A549 (cell line): ENCODE measurements at regions not wholly inside any gene's neighbourhood (a gene's known extent, or its start where the extent isn't known, plus 50 kb on each side); places are given as distances from the start of the nearest gene placed in this dataset.
"Not testable (repeated sequence)": the region's sequence is repeated elsewhere in the genome, so short reads cannot be mapped to it uniquely, and the experiment has no call there.

Experiments used
- ATAC-seq, 2 experiments: fragments of 200-7000 bp in 1 of 2; fragments of >200 bp in 1 of 2; cut with Nextera tagmentation in 1 of 2; cut with Tn5 transposase in 1 of 2; 3 replicates each; pipeline versions ENCODE4 v1.8.0 to v1.9.1; 2018 to 2020; ENCODE audit warnings: mild to moderate bottlenecking in 1 of 2, moderate library complexity in 1 of 2
- CTCF ChIA-PET: fragments of 300-600 bp; sonication (Branson Sonifier 250); formaldehyde crosslinking; extraction: SDS; loops from one replicate; lab custom pipeline; 2021; ENCODE audit warnings: antibody characterized with exemption, inconsistent platforms; lab: Yijun Ruan, JAX
- POLR2A ChIA-PET: fragments of 350-600 bp; formaldehyde crosslinking; extraction: SDS; loops from one replicate; lab custom pipeline; 2021; ENCODE audit warnings: antibody characterized with exemption, inconsistent platforms; lab: Yijun Ruan, JAX
- DNase-seq, 2 experiments: peaks; one replicate each; pipeline versions ENCODE4 v3.0.0 to v3.0.0-alpha.2; 2011 to 2016; ENCODE audit warnings: low read depth in 1 of 2, low spot score in 1 of 2
- FAIRE-seq: peaks from 2 replicates; lab custom pipeline; 2011; peaks lifted over from hg19 to GRCh38; lab: Jason Lieb, UNC
- H3K27ac ChIP-seq, 2 experiments: fragments of >200 bp; sonication (Bioruptor Twin); formaldehyde crosslinking; 3 replicates each; pipeline ENCODE4 v1.5.1; 2016 to 2017
- H3K4me1 ChIP-seq: fragments of >200 bp; sonication (Bioruptor Twin); formaldehyde crosslinking; 3 replicates; pipeline ENCODE4 v1.6.1; 2016
- H3K4me2 ChIP-seq: fragments of >200 bp; sonication (Bioruptor Twin); formaldehyde crosslinking; 3 replicates; pipeline ENCODE4 v1.6.1; 2016
- H3K4me3 ChIP-seq: fragments of >200 bp; sonication (Bioruptor Twin); formaldehyde crosslinking; 3 replicates; pipeline ENCODE4 v1.5.1; 2016
- H3K9me3 ChIP-seq: fragments of >200 bp; sonication (Bioruptor Twin); formaldehyde crosslinking; 3 replicates; pipeline ENCODE4 v1.6.1; 2016
- CBX2 ChIP-seq: fragments of 200-600 bp; sonication (generic); IDR thresholded peaks from 2 replicates; pipeline ENCODE4 v1.6.1; 2016; ENCODE audit warnings: low read depth, mild to moderate bottlenecking, borderline replicate concordance
- ELK1 ChIP-seq: fragments of 150-350 bp; IDR thresholded peaks from 2 replicates; pipeline ENCODE4 v1.6.1; 2014; ENCODE audit warnings: low read depth, mild to moderate bottlenecking, low read length
- EP300 ChIP-seq, 2 experiments: fragments of >200 bp; sonication (Bioruptor Twin); formaldehyde crosslinking; IDR thresholded peaks; 2 replicates in 1 of 2; 3 replicates in 1 of 2; pipeline ENCODE4 v1.6.1; 2016 to 2017
- FOXS1 ChIP-seq: fragments of 250-450 bp; sonication (Bioruptor Pico); IDR thresholded peaks from 2 replicates; pipeline ENCODE4 v1.5.0; 2020; ENCODE audit warnings: mild to moderate bottlenecking, moderate library complexity
- JUN ChIP-seq, 2 experiments: fragments of >200 bp; sonication (Bioruptor Twin); formaldehyde crosslinking; IDR thresholded peaks; 2 replicates in 1 of 2; 3 replicates in 1 of 2; pipeline ENCODE4 v1.6.1; 2016 to 2017
- MAZ ChIP-seq: fragments of 150-350 bp; IDR thresholded peaks from 2 replicates; pipeline ENCODE4 v1.6.1; 2014; ENCODE audit warnings: antibody characterized with exemption, low read depth, low read length, borderline replicate concordance
- NPAS2 ChIP-seq: fragments of 250-450 bp; sonication (Bioruptor Pico); IDR thresholded peaks from 2 replicates; pipeline ENCODE4 v1.8.0; 2022; ENCODE audit warnings: mild to moderate bottlenecking, moderate library complexity, borderline replicate concordance
- NR3C1 ChIP-seq: fragments of >200 bp; sonication (Bioruptor Twin); formaldehyde crosslinking; IDR thresholded peaks from 3 replicates; pipeline ENCODE4 v1.6.1; 2017
- RAD21 ChIP-seq, 2 experiments: fragments of >200 bp in 1 of 2; sonication (Bioruptor Twin) in 1 of 2; formaldehyde crosslinking in 1 of 2; IDR thresholded peaks in 1 of 2; conservative IDR thresholded peaks in 1 of 2; 2 replicates in 1 of 2; 3 replicates in 1 of 2; pipeline ENCODE4 v1.6.1; 2012 to 2018; ENCODE audit warnings: inconsistent platforms in 1 of 2
- RCOR1 ChIP-seq: fragments of 150-350 bp; IDR thresholded peaks from 2 replicates; pipeline ENCODE4 v1.6.1; 2014; ENCODE audit warnings: antibody characterized with exemption, low read length, low read depth
- RFX5 ChIP-seq: fragments of 450-650 bp; IDR thresholded peaks from 2 replicates; pipeline ENCODE4 v1.7.1; 2014; ENCODE audit warnings: antibody characterized with exemption, mild to moderate bottlenecking, moderate library complexity
- SMC3 ChIP-seq: fragments of >200 bp; sonication (Bioruptor Twin); formaldehyde crosslinking; IDR thresholded peaks from 3 replicates; pipeline ENCODE4 v1.6.1; 2018; ENCODE audit warnings: inconsistent platforms
- USF2 ChIP-seq: fragments of 450-650 bp; IDR thresholded peaks from 2 replicates; pipeline ENCODE4 v1.6.1; 2014; ENCODE audit warnings: antibody characterized with exemption
- ZNF302 ChIP-seq: fragments of 250-450 bp; sonication (Bioruptor Pico); IDR thresholded peaks from 2 replicates; pipeline ENCODE4 v1.9.0; 2021; ENCODE audit warnings: inconsistent platforms, mild to moderate bottlenecking, moderate library complexity
- WGBS: methylation state at CpG from one replicate; pipeline ENCODE4 v1.1.6; 2017; ENCODE audit errors: missing lambda C conversion rate; 5-methylcytosine and 5-hydroxymethylcytosine counted together
- TF ChIP-seq, protein P1 (sequence below): fragments of >200 bp; sonication (Bioruptor Twin); formaldehyde crosslinking; IDR thresholded peaks from 2 replicates; pipeline ENCODE4 v1.6.1; 2016

GRCh38 chrX:65971151-65971550 lies 68.7 kb downstream of the VSIG4 start:
- ChIA-PET POLR2A (no interaction called here), CTCF (interaction anchor here (0.6 kb wide), 1 partner anchor 10 kb away, joined by 4 read pairs; no protein-coding TSS in a partner anchor)
- FAIRE-seq: no peak
- no peak overlapping the region for H3K27ac ChIP-seq
- no peak for TF ChIP-seq CBX2
- no peak for DNase-seq
- H3K4me1 ChIP-seq: no peaks in the 10 kb centered on the region
- WGBS: 50% methylated on average over 8 of the region's 16 CpGs
- no peak for ATAC-seq
- no peak overlapping the region for H3K4me2 ChIP-seq
- no peak overlapping the region for H3K4me3 ChIP-seq
- no peaks in the 10 kb centered on the region for H3K9me3 ChIP-seq

DNA sequence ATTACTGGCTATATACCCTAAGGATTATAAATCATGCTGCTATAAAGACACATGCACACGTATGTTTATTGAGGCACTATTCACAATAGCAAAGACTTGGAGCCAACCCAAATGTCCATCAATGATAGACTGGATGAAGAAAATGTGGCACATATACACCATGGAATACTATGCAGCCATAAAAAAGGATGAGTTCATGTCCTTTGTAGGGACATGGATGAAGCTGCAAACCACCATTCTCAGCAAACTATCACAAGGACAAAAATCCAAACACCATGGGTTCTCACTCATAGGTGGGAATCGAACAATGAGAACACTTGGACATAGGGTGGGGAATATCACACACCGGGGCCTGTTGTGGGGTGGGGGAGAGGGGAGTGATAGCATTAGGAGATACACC lies 72.7 kb downstream of the VSIG4 start:
- POLR2A ChIA-PET: not testable (repeated sequence)

GRCh38 chrX:65961714-65962113 lies 78.2 kb downstream of the VSIG4 start:
- no peak overlapping the region for H3K4me3 ChIP-seq
- H3K9me3 ChIP-seq: no peaks in the 10 kb centered on the region
- ATAC-seq: no peak
- peak; percentile 91 for FAIRE-seq
- 3% methylated on average over 2 of the region's 2 CpGs for WGBS
- H3K4me2 ChIP-seq: no peak overlapping the region
- ChIA-PET CTCF (no interaction called here), POLR2A (no interaction called here)
- no peaks in the 10 kb centered on the region for H3K4me1 ChIP-seq
- H3K27ac ChIP-seq: no peak overlapping the region
- DNase-seq: no peak
- no peak for TF ChIP-seq ELK1
- no peak for TF ChIP-seq RAD21 (conservative IDR thresholded peaks at IDR 0.05 in 1 of 2, IDR thresholded peaks at IDR 0.05 in 1 of 2)
- TF ChIP-seq ZNF302 (CRISPR knock-in tag): no peak
- TF ChIP-seq SMC3: no peak
- TF ChIP-seq FOXS1 (CRISPR knock-in tag): no peak
- TF ChIP-seq JUN (IDR thresholded peaks at IDR 0.05): no peak
- no peak for TF ChIP-seq USF2

More for the DNA sequence above, 72.7 kb downstream of the VSIG4 start:
- not testable (repeated sequence) for H3K4me2 ChIP-seq, ATAC-seq, H3K27ac ChIP-seq, H3K4me1 ChIP-seq, H3K9me3 ChIP-seq, DNase-seq, H3K4me3 ChIP-seq, FAIRE-seq
- CTCF ChIA-PET: interaction anchor here (1.6 kb wide), 2 partner anchors 10 to 762 kb away, joined by 3 read pairs; no protein-coding TSS in a partner anchor
- 9% methylated on average over 2 of the region's 3 CpGs for WGBS

DNA sequence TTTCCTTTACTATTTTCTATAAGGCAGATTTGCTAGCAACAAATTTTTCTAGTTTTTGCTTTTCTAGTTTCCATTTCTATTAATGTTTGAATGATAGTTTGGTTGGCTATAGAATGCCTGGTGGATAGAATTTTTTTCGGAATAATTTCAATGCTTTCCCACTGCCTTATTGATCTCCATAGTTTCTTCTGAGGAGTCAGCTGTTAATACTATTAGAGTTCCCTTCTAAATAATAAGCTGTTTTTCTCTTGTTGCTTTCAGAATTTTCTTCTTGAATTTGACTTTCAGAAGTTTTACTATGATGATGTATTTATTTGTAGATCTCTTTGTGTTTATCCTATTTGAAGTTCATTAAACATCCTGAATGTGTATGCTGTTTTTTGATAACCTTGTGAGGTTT lies 91.8 kb downstream of the VSIG4 start:
- ATAC-seq: no peak
- CTCF ChIA-PET: no interaction called here
- WGBS: 4% methylated on average over 1 of the region's 1 CpG

More for the DNA sequence above, 91.8 kb downstream of the VSIG4 start:
- POLR2A ChIA-PET: no interaction called here
- no peak overlapping the region for H3K27ac ChIP-seq
- H3K4me2 ChIP-seq: no peak overlapping the region
- no peak for DNase-seq
- no peak overlapping the region for H3K4me3 ChIP-seq
- no peaks in the 10 kb centered on the region for H3K9me3 ChIP-seq
- H3K4me1 ChIP-seq: no peaks in the 10 kb centered on the region
- TF ChIP-seq MAZ (no peak), RFX5 (no peak), EP300 (IDR thresholded peaks at IDR 0.05) (no peak), ELK1 (no peak), RAD21 (conservative IDR thresholded peaks at IDR 0.05 in 1 of 2, IDR thresholded peaks at IDR 0.05 in 1 of 2) (no peak), NPAS2 (CRISPR knock-in tag) (no peak), RCOR1 (no peak), NR3C1 (no peak)
- TF ChIP-seq, protein P1, sequence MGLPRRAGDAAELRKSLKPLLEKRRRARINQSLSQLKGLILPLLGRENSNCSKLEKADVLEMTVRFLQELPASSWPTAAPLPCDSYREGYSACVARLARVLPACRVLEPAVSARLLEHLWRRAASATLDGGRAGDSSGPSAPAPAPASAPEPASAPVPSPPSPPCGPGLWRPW: no peak
- peak; percentile 18 for FAIRE-seq
